PFSK-1 (cell line): ENCODE measurements at regions not wholly inside any gene's neighbourhood (a gene's known extent, or its start where the extent isn't known, plus 50 kb on each side); places are given as distances from the start of the nearest gene placed in this dataset.

Experiments used
- FOXP2 ChIP-seq: optimal IDR thresholded peaks from 2 replicates; pipeline ENCODE3; 2011; ENCODE audit warnings: borderline replicate concordance, control low read depth, inconsistent platforms; ENCODE audit not compliant: insufficient read depth; ENCODE audit errors: extremely low read length, extremely low read depth
- POLR2AphosphoS5 ChIP-seq: IDR thresholded peaks from 2 replicates; pipeline ENCODE4 v1.6.1; 2012; ENCODE audit warnings: low read depth, mild to moderate bottlenecking, control low read depth, low read length, moderate library complexity
- REST ChIP-seq, 2 experiments: IDR thresholded peaks; 2 replicates each; pipeline versions ENCODE4 v1.6.1 to v1.8.0; 2011 to 2012; ENCODE audit warnings: low read depth in 2 of 2, low read length in 2 of 2, control low read depth in 1 of 2, inconsistent platforms in 1 of 2, mild to moderate bottlenecking in 1 of 2, moderate library complexity in 1 of 2; ENCODE audit not compliant: insufficient read depth in 1 of 2
- SIN3A ChIP-seq: IDR thresholded peaks from 2 replicates; pipeline ENCODE4 v1.6.1; 2012; ENCODE audit warnings: mild to moderate bottlenecking, low read length, moderate library complexity, borderline replicate concordance; ENCODE audit not compliant: insufficient read depth
- TAF1 ChIP-seq: IDR thresholded peaks from 2 replicates; pipeline ENCODE4 v1.6.1; 2012; ENCODE audit warnings: low read length, control low read depth, borderline replicate concordance; ENCODE audit not compliant: insufficient read depth

- TF ChIP-seq TAF1, result no peak
- TF ChIP-seq POLR2AphosphoS5, result no peak
- no peak for TF ChIP-seq FOXP2
- no peak for TF ChIP-seq REST (IDR thresholded peaks at IDR 0.05; ENCODE audit: insufficient read depth in 1 of 2, low read depth in 2 of 2, low read length in 2 of 2)
- no peak for TF ChIP-seq SIN3A
These were observed 419.4 kb upstream of the CELF2 start for GRCh38 chr10:10598297-10598696.

- TF ChIP-seq TAF1 (no peak), SIN3A (no peak), FOXP2 (no peak), REST (IDR thresholded peaks at IDR 0.05; ENCODE audit: insufficient read depth in 1 of 2, low read depth in 2 of 2, low read length in 2 of 2) (no peak), POLR2AphosphoS5 (no peak)
These were observed 417.7 kb upstream of the CELF2 start for GRCh38 chr10:10600004-10600403.

- TF ChIP-seq SIN3A (no peak), FOXP2 (no peak), POLR2AphosphoS5 (no peak), TAF1 (no peak), REST (IDR thresholded peaks at IDR 0.05; ENCODE audit: insufficient read depth in 1 of 2, low read depth in 2 of 2, low read length in 2 of 2) (no peak)
These were observed 412.1 kb upstream of the CELF2 start for GRCh38 chr10:10605551-10606081.

GRCh38 chr10:10609379-10609955 is 408.2 kb upstream of the CELF2 start:
- no peak for TF ChIP-seq POLR2AphosphoS5
- no peak for TF ChIP-seq FOXP2
- no peak for TF ChIP-seq TAF1
- no peak for TF ChIP-seq REST (IDR thresholded peaks at IDR 0.05; ENCODE audit: insufficient read depth in 1 of 2, low read depth in 2 of 2, low read length in 2 of 2)
- TF ChIP-seq SIN3A, result no peak

- no peak for TF ChIP-seq SIN3A
- no peak for TF ChIP-seq REST (IDR thresholded peaks at IDR 0.05; ENCODE audit: insufficient read depth in 1 of 2, low read depth in 2 of 2, low read length in 2 of 2)
- no peak for TF ChIP-seq TAF1
- no peak for TF ChIP-seq POLR2AphosphoS5
- no peak for TF ChIP-seq FOXP2
These were observed 407.5 kb upstream of the CELF2 start for GRCh38 chr10:10610171-10610570.
